ENCODE measurements at regions not wholly inside any gene's neighbourhood (a gene's known extent, or its start where the extent isn't known, plus 50 kb on each side); places are given as distances from the start of the nearest gene placed in this dataset.

- no peak for DNase-seq
- no peaks in the 10 kb centered on the region for H3K36me3 ChIP-seq
- intact Hi-C loops (cut with DNase I; ENCODE audit: low total_unique reads) = no loop called here
- H3K4me1 ChIP-seq = no peaks in the 10 kb centered on the region
- H3K9me3 ChIP-seq = no peaks in the 10 kb centered on the region
- no peak overlapping the region for H3K27ac ChIP-seq
- TF ChIP-seq CTCF (IDR thresholded peaks at IDR 0.05) = no peak
- H3K4me3 ChIP-seq = no peak overlapping the region
- no peaks in the 10 kb centered on the region for H3K27me3 ChIP-seq
Observed at GRCh38 chr2:122506620-122507019, 751.2 kb downstream of the TSN start.

GRCh38 chr2:122507261-122507660 is 751.8 kb downstream of the TSN start:
- no peak for DNase-seq
- Histone ChIP-seq H3K4me3 (no peak overlapping the region), H3K9me3 (no peaks in the 10 kb centered on the region), H3K36me3 (no peaks in the 10 kb centered on the region), H3K4me1 (no peaks in the 10 kb centered on the region), H3K27ac (no peak overlapping the region), H3K27me3 (no peaks in the 10 kb centered on the region)
- TF ChIP-seq CTCF (IDR thresholded peaks at IDR 0.05) = no peak
- intact Hi-C loops (cut with DNase I; ENCODE audit: low total_unique reads) = no loop called here

- Histone ChIP-seq H3K27me3 (no peaks in the 10 kb centered on the region), H3K36me3 (no peaks in the 10 kb centered on the region), H3K27ac (no peak overlapping the region), H3K9me3 (no peaks in the 10 kb centered on the region), H3K4me3 (no peak overlapping the region), H3K4me1 (no peaks in the 10 kb centered on the region)
- no peak for DNase-seq
- no peak for TF ChIP-seq CTCF (IDR thresholded peaks at IDR 0.05)
- intact Hi-C loops (cut with DNase I; ENCODE audit: low total_unique reads) = no loop called here
Observed at GRCh38 chr2:122512091-122512490, 756.6 kb downstream of the TSN start.

- intact Hi-C loops (cut with DNase I; ENCODE audit: low total_unique reads) = no loop called here
- Histone ChIP-seq H3K27me3 (no peaks in the 10 kb centered on the region), H3K27ac (no peak overlapping the region), H3K36me3 (no peaks in the 10 kb centered on the region), H3K4me3 (no peak overlapping the region), H3K9me3 (no peaks in the 10 kb centered on the region), H3K4me1 (no peaks in the 10 kb centered on the region)
- DNase-seq = no peak
- TF ChIP-seq CTCF (IDR thresholded peaks at IDR 0.05) = no peak
Observed at GRCh38 chr2:122514451-122514996, 759.1 kb downstream of the TSN start.

GRCh38 chr2:122515731-122516290 is 760.4 kb downstream of the TSN start:
- H3K4me1 ChIP-seq = no peaks in the 10 kb centered on the region
- no peaks in the 10 kb centered on the region for H3K9me3 ChIP-seq
- intact Hi-C loops (cut with DNase I; ENCODE audit: low total_unique reads) = no loop called here
- no peak overlapping the region for H3K27ac ChIP-seq
- H3K36me3 ChIP-seq = no peaks in the 10 kb centered on the region
- no peak overlapping the region for H3K4me3 ChIP-seq
- no peaks in the 10 kb centered on the region for H3K27me3 ChIP-seq
- no peak for DNase-seq
- no peak for TF ChIP-seq CTCF (IDR thresholded peaks at IDR 0.05)

- Histone ChIP-seq H3K36me3 (no peaks in the 10 kb centered on the region), H3K27ac (no peak overlapping the region), H3K9me3 (no peaks in the 10 kb centered on the region), H3K4me1 (no peaks in the 10 kb centered on the region), H3K27me3 (no peaks in the 10 kb centered on the region), H3K4me3 (no peak overlapping the region)
- intact Hi-C loops (cut with DNase I; ENCODE audit: low total_unique reads) = no loop called here
- no peak for DNase-seq
- TF ChIP-seq CTCF (IDR thresholded peaks at IDR 0.05) = no peak
Observed at GRCh38 chr2:122516775-122517174, 761.3 kb downstream of the TSN start.
